ENCODE measurements at regions not wholly inside any gene's neighbourhood (a gene's known extent, or its start where the extent isn't known, plus 50 kb on each side); places are given as distances from the start of the nearest gene placed in this dataset.

DNA sequence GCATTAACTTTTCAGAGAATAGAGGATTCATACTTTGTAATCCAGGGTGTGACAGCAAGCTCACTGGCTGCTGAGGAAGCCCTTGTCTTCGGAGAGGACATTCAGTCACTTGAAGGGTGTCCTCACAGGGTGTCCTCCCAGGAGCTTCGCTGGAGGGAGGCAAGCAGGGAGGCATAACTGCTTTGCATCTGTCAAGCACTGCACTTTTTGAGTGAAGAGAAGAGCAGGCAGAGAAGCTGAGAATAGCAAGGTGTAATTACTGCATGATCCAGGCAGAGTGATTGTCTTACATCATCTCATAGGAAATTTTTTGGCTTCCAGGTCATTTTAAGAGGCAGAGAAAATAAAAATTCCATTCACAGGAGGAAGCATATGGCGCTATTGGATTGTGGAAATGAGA lies 232.5 kb upstream of the ZP4 start:
- WGBS, result 74% methylated on average over 3 of the region's 3 CpGs
- Histone ChIP-seq H3K36me3 (ENCODE audit: control insufficient read depth in 4 of 4, insufficient read depth in 3 of 4, low read depth in 1 of 4, low read length in 3 of 4) (no peaks in the 10 kb centered on the region), H3K4me1 (ENCODE audit: control insufficient read depth in 4 of 4, insufficient read depth in 4 of 4, low read length in 3 of 4) (no peaks in the 10 kb centered on the region), H3K9me3 (ENCODE audit: control insufficient read depth in 4 of 4, low read length in 3 of 4) (peaks cover 0 to 2% (median 0%) of the 10 kb centered on the region in 4 donors), H3K27ac (ENCODE audit: low read depth in 1 of 2, low read length in 2 of 2) (no peak overlapping the region), H3K9ac (ENCODE audit: low read depth in 1 of 2, low read length in 2 of 2) (no peak overlapping the region), H3K4me3 (ENCODE audit: low read depth in 1 of 3, low read length in 3 of 3) (no peak overlapping the region), H3K27me3 (ENCODE audit: control insufficient read depth in 4 of 4, insufficient read depth in 4 of 4, low read length in 3 of 4) (no peaks in the 10 kb centered on the region)
- TF ChIP-seq HNF4A (conservative IDR thresholded peaks at IDR 0.05), result no peak
- no peak for TF ChIP-seq FOXA1 (IDR thresholded peaks at IDR 0.05)
- no peak for TF ChIP-seq GABPA (IDR thresholded peaks at IDR 0.05 in 1 of 2, conservative IDR thresholded peaks at IDR 0.05 in 1 of 2)
- TF ChIP-seq, protein P1, sequence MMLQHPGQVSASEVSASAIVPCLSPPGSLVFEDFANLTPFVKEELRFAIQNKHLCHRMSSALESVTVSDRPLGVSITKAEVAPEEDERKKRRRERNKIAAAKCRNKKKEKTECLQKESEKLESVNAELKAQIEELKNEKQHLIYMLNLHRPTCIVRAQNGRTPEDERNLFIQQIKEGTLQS (IDR thresholded peaks at IDR 0.05), result no peak
- TF ChIP-seq RAD21 (IDR thresholded peaks at IDR 0.05), result no peak
- no peak for TF ChIP-seq EGR1 (IDR thresholded peaks at IDR 0.05; ENCODE audit: low read depth in 2 of 2)
- TF ChIP-seq, protein P2, sequence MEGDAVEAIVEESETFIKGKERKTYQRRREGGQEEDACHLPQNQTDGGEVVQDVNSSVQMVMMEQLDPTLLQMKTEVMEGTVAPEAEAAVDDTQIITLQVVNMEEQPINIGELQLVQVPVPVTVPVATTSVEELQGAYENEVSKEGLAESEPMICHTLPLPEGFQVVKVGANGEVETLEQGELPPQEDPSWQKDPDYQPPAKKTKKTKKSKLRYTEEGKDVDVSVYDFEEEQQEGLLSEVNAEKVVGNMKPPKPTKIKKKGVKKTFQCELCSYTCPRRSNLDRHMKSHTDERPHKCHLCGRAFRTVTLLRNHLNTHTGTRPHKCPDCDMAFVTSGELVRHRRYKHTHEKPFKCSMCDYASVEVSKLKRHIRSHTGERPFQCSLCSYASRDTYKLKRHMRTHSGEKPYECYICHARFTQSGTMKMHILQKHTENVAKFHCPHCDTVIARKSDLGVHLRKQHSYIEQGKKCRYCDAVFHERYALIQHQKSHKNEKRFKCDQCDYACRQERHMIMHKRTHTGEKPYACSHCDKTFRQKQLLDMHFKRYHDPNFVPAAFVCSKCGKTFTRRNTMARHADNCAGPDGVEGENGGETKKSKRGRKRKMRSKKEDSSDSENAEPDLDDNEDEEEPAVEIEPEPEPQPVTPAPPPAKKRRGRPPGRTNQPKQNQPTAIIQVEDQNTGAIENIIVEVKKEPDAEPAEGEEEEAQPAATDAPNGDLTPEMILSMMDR (IDR thresholded peaks at IDR 0.05; ENCODE audit: low read depth, low read length, missing input control), result no peak
- TF ChIP-seq RXRA (IDR thresholded peaks at IDR 0.05), result no peak
- no peak for TF ChIP-seq SP1 (IDR thresholded peaks at IDR 0.05)
- TF ChIP-seq FOXA2 (IDR thresholded peaks at IDR 0.05), result no peak
- no peak for DNase-seq (ENCODE audit: low spot score)

DNA sequence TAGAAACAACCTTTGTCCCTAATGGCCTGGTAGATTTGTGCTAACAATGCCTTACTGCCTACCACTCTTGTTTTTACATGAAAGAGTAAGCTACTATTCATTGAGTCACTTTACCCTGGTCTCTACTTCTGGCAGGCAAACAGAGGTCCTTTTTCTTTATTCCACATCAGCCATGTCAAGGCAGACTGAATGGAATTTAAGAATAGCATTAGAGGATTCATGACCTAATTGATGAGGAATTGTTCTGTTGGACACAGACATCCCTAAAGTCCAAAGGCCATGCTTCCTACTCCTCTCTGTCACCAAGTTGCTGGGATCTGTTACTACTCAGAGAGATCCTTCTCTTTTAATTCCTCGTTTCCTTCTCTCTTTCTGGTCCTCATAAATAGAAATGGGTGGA lies 229.1 kb upstream of the ZP4 start:
- H3K27ac ChIP-seq (ENCODE audit: low read depth in 1 of 2, low read length in 2 of 2), result no peak overlapping the region

More for the DNA sequence above, 229.1 kb upstream of the ZP4 start:
- 49% methylated on average over 1 of the region's 1 CpG for WGBS
- no peak for DNase-seq (ENCODE audit: low spot score)
- TF ChIP-seq TAF1 (conservative IDR thresholded peaks at IDR 0.05), result no peak
- no peak for TF ChIP-seq NR2F2 (IDR thresholded peaks at IDR 0.05)
- no peak for TF ChIP-seq RAD21 (IDR thresholded peaks at IDR 0.05)
- TF ChIP-seq, protein P3, sequence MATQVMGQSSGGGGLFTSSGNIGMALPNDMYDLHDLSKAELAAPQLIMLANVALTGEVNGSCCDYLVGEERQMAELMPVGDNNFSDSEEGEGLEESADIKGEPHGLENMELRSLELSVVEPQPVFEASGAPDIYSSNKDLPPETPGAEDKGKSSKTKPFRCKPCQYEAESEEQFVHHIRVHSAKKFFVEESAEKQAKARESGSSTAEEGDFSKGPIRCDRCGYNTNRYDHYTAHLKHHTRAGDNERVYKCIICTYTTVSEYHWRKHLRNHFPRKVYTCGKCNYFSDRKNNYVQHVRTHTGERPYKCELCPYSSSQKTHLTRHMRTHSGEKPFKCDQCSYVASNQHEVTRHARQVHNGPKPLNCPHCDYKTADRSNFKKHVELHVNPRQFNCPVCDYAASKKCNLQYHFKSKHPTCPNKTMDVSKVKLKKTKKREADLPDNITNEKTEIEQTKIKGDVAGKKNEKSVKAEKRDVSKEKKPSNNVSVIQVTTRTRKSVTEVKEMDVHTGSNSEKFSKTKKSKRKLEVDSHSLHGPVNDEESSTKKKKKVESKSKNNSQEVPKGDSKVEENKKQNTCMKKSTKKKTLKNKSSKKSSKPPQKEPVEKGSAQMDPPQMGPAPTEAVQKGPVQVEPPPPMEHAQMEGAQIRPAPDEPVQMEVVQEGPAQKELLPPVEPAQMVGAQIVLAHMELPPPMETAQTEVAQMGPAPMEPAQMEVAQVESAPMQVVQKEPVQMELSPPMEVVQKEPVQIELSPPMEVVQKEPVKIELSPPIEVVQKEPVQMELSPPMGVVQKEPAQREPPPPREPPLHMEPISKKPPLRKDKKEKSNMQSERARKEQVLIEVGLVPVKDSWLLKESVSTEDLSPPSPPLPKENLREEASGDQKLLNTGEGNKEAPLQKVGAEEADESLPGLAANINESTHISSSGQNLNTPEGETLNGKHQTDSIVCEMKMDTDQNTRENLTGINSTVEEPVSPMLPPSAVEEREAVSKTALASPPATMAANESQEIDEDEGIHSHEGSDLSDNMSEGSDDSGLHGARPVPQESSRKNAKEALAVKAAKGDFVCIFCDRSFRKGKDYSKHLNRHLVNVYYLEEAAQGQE (IDR thresholded peaks at IDR 0.05), result no peak
- TF ChIP-seq JUND (IDR thresholded peaks at IDR 0.05), result no peak
- TF ChIP-seq EGR1 (IDR thresholded peaks at IDR 0.05; ENCODE audit: low read depth in 2 of 2), result no peak
- TF ChIP-seq YY1 (IDR thresholded peaks at IDR 0.05), result no peak
- no peak for TF ChIP-seq FOXA2 (IDR thresholded peaks at IDR 0.05)
- no peak for TF ChIP-seq HNF4G (IDR thresholded peaks at IDR 0.05)
- TF ChIP-seq SP1 (IDR thresholded peaks at IDR 0.05), result no peak
- TF ChIP-seq, protein P2 (IDR thresholded peaks at IDR 0.05; ENCODE audit: low read depth, low read length, missing input control), result no peak
- TF ChIP-seq, protein P4, sequence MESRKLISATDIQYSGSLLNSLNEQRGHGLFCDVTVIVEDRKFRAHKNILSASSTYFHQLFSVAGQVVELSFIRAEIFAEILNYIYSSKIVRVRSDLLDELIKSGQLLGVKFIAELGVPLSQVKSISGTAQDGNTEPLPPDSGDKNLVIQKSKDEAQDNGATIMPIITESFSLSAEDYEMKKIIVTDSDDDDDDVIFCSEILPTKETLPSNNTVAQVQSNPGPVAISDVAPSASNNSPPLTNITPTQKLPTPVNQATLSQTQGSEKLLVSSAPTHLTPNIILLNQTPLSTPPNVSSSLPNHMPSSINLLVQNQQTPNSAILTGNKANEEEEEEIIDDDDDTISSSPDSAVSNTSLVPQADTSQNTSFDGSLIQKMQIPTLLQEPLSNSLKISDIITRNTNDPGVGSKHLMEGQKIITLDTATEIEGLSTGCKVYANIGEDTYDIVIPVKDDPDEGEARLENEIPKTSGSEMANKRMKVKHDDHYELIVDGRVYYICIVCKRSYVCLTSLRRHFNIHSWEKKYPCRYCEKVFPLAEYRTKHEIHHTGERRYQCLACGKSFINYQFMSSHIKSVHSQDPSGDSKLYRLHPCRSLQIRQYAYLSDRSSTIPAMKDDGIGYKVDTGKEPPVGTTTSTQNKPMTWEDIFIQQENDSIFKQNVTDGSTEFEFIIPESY (IDR thresholded peaks at IDR 0.05), result no peak
- TF ChIP-seq RXRA (IDR thresholded peaks at IDR 0.05), result no peak
- no peak for TF ChIP-seq HNF4A (conservative IDR thresholded peaks at IDR 0.05)
- TF ChIP-seq GABPA (IDR thresholded peaks at IDR 0.05 in 1 of 2, conservative IDR thresholded peaks at IDR 0.05 in 1 of 2), result no peak
- TF ChIP-seq, protein P1 (IDR thresholded peaks at IDR 0.05), result no peak
- Histone ChIP-seq H3K9me3 (ENCODE audit: control insufficient read depth in 4 of 4, low read length in 3 of 4) (peaks cover 0 to 2% (median 0%) of the 10 kb centered on the region in 4 donors), H3K36me3 (ENCODE audit: control insufficient read depth in 4 of 4, insufficient read depth in 3 of 4, low read depth in 1 of 4, low read length in 3 of 4) (no peaks in the 10 kb centered on the region), H3K4me3 (ENCODE audit: low read depth in 1 of 3, low read length in 3 of 3) (no peak overlapping the region), H3K4me1 (ENCODE audit: control insufficient read depth in 4 of 4, insufficient read depth in 4 of 4, low read length in 3 of 4) (no peaks in the 10 kb centered on the region), H3K9ac (ENCODE audit: low read depth in 1 of 2, low read length in 2 of 2) (no peak overlapping the region), H3K27me3 (ENCODE audit: control insufficient read depth in 4 of 4, insufficient read depth in 4 of 4, low read length in 3 of 4) (no peaks in the 10 kb centered on the region)
